HG02970 (cell line): ENCODE measurements at regions not wholly inside any gene's neighbourhood (a gene's known extent, or its start where the extent isn't known, plus 50 kb on each side); places are given as distances from the start of the nearest gene placed in this dataset.

ENCODE experiments used
- ATAC-seq: cut with Tn5 transposase; IDR thresholded peaks from one replicate; pipeline ENCODE4 v1.9.1; 2021; ENCODE audit warnings: mild to moderate bottlenecking, moderate library complexity, moderate number of reproducible peaks; ENCODE audit not compliant: unreplicated experiment, low FRiP score

DNA sequence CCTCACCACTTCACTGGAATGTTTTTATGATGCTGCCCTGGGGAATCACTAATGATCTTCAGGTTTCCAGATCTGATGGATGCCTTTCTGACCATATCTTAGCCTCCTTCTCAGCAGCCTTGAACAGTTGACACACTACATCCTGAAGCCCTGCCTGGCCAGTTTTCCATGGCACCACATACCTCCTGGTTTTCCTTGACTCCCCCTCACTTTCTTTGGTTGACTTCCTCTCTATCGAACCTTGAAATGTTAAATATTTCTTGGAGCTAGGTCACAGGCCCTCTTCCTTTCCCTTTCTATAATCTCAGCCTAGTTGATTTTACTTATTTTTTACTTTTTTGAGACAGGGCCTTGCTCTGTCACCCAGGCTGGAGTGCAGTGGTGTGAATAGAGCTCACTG is 108.8 kb upstream of the CDK1 start:
- ATAC-seq = no peak

- no peak for ATAC-seq
Observed at GRCh38 chr10:60666221-60666620, 112.1 kb upstream of the CDK1 start.

GRCh38 chr10:60664859-60665258 is 113.4 kb upstream of the CDK1 start:
- no peak for ATAC-seq

DNA sequence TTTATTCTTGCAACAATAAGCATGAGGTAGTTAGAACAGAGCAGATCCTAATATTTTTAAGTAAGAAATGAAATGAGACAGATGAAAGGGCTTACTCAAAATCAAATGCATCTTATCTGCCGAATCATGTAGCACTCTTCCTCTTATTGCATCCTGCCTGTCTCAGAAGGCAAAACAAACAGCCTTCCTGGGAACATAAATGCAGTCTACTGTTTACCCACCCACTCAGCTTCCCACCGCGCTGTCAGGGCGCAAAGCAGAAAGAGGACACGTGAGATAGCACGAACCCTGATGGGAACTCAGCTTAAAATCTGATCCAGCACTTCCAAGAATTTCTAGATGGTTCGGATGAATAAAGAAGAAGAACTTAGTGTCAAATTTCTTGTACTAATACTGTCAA is 114.4 kb upstream of the CDK1 start:
- no peak for ATAC-seq

- ATAC-seq = no peak
Observed at GRCh38 chr10:60662917-60663614, 115.2 kb upstream of the CDK1 start.

GRCh38 chr10:60661637-60662036 is 116.6 kb upstream of the CDK1 start:
- no peak for ATAC-seq

DNA sequence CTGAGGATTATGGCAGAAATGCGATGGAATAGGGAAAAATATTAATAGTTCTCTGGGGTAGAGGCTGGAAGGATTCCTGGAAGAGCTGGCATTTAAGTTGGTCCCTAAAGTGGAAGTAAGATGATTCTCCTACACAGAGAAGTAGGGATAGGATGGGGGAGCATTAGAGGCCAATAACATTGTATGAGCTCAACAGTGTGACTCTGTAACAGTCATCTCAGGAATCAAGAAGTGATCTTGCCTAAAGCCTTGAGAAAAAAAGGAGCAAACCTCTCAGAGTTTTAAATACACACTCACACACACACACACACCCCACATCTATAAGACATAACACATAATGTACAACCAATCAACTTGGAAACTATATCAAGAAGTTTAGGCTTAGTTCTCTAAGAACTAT is 117.7 kb upstream of the CDK1 start:
- no peak for ATAC-seq

DNA sequence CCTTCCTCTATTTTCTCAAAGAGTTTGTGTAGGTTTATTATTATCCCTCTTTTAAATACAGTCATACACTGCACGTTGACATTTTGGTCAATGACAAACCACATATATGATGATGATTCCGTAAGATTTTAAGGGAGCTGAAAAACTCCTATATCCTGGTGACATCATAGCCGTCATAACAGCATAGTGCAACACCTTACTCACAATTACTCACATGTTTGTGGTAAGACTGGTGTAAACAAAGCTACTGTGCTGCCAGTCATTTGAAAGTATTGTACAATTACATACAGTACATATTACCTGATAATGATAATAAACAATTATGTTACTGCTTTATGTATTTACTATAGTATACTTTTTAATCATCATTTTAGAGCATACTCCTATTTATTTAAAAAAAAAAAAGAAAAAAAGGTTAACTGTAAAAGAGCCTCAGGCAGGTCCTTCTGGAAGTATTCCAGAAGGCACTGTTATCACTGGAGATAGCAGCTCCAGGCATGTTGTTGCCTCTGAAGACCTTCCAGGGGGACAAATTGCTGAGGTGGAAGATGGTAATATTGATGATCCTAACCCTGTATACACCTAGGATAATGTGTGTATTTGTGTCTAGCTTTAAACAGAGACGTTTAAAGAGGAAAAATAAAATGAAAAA is 123.3 kb upstream of the CDK1 start:
- ATAC-seq = no peak

DNA sequence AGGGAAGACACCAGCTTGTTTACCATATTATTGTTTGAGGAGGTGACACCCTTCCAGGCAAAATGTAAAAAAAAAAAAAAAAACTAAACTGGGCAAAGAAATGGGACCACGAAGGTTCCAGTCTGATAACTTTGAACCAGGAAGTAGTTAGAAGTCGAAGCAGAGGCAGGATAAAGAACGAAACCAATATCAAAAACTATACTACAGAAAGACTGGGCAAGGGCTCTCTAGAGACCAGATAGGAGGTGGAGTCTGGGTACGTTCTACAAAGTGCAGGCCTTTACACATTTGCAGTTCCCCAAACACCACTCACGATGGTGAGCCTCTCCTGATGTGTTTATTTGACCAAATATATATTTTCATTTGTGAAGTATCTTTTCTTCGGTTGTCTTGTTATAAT is 125.7 kb upstream of the CDK1 start:
- ATAC-seq = peak; percentile 79

- no peak for ATAC-seq
Observed at GRCh38 chr10:60650378-60650800, 127.9 kb upstream of the CDK1 start.

DNA sequence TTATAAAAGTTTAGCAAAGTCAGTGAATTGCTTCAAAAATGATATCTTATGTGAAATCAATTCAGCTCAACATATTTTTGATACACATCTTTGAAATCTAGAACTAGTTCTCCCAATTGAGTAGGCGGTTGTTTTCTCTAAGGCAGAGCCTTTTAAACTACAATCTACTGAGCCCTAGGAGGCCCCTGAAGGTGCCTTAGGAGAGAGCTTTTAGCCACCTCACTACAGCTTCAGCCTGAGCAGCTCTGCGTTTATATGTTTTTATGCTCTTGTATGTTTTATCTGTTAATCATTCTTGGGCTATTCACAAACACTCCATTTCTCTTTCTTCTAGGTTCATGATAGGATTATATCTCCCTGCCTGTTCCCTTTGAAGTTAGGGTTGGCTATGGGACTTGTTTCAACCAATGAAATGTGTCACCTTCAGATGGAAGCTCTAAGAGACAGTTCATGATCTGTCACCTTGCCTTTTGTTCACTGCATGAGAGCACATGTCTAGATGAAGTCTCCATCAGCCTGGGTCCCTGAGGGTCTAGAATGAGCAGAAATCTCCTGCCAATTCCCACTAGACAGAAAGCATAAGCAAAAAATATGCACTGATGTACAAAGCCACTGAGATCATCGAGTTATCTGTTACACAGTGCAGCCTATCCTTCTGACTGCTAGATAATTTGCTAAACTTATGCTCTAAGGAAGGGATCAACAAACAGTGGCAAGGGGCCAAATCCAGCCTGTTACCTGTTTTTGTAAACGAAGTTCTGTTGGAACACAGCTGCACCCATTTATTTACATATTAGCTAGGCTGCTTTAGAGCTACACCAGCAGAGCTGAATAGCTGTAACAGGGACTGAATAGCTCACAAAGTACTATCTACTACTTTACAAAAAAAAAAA is 128.5 kb upstream of the CDK1 start:
- ATAC-seq = no peak

- no peak for ATAC-seq
Observed at GRCh38 chr10:60648761-60649160, 129.5 kb upstream of the CDK1 start.

- ATAC-seq = no peak
Observed at GRCh38 chr10:60646966-60647796, 131.1 kb upstream of the CDK1 start.

- ATAC-seq = no peak
Observed at GRCh38 chr10:60645980-60646379, 132.3 kb upstream of the CDK1 start.

DNA sequence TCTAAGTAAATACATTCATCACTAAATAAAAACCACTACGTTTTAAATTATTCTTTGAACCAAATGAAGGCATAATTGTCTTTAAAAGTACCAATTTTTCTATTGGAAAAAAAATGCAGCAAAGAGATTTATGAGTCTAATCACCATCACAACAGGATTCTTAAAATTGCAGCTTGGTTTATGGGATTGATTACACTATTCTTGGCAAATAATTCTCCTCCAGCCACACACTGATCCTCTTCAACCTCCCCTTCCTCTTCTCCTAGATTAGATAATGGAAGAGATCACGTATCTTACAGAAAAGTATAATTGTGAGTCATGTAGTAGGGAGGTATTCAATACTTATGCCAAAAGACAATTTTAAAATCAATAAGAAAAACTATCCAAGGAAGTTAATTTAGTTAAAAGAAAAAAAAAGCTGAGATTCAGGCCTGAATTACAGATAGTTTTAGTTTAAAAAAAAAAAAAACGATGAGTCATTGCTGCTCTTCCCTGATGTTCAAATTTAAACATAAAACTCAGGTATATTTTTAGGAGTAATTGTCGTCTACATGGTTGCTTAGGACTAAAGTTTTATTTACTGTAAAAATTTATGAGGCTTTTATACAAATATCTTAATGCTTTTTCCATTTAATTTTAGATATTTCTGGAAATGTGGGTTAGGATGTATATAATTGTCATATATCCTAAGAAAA is 133.7 kb upstream of the CDK1 start:
- no peak for ATAC-seq

DNA sequence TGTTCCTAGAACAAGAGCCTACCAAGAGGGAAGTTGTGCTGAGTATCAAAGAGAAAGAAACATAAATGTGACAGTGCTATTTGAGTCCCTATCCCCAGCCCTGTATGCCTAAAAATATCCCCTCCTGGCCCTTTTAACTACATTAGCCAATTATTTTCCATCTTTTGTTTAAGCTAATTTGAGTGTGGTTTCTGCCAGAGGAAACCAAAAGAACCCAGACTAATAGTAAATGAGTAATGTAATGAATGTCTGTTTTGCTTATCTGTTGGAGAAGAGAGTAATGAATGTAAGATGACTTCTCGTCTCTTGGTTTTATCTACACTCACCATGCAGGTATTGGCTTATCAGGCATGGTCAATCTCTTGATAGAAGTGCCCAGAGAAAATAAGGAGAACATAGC is 134.4 kb upstream of the CDK1 start:
- ATAC-seq = no peak

- ATAC-seq = no peak
Observed at GRCh38 chr10:60629332-60629731, 148.9 kb upstream of the CDK1 start.

DNA sequence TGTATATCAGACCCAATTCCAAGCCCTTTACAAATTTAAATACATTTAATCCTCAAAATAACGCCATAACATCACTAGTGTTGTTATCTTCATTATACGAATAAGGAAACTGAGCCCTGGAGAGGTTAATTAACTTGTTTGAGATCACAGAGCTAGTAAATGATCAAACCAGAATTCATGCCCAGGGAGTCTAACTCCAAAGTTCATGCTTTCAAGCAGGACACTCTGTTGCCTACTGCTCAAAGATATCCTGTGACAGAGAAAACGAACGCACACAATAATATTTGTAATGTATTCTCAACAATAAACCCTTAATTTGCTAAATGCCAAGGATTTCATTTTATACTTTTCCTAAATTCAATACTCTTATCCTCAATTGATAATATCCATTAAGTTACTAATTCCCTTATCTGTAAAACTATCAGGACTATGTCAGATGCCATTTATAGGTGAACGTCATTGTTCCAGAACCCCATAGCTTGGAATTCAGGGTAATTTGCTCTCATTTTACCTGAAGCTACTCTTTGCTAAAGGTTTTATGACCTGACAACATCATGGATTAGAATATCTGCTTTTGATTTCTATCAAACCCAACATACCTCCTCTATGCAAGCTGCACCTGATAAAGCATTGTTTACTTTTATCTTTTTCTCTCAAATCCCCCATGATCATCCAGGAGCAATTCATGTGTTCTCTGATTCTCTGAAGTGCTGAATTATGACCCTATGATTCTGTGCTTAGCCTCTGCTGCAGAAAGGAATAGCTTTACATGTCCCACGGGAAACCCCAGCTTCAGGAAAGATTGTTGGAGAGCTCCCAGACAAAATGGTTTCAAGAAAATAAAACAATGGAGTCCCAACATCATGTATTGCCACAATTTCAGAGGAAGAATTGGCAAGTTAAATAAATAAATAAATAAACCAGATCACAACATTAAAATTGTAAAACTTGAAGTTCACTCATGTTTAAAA is 150.2 kb upstream of the CDK1 start:
- ATAC-seq = no peak

DNA sequence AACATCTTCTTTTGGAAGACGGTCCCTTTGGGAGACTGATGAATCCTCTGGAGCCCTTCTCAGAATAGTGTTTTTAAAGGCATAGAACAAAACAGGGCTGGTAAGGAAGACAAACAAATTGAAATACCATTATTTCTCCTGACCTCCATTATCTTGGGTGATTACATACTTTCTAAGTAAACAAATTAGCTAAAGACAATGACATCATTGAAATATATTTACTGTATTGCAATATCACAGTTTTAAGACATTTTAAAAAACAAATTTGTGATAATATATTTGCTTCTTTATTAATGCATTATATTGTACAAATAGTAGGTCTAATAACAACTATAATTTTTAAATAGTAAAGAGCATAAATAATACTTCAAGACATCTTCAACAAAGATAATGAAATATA is 152.2 kb upstream of the CDK1 start:
- no peak for ATAC-seq
